OCI-LY1 (cell line): ENCODE measurements at regions not wholly inside any gene's neighbourhood (a gene's known extent, or its start where the extent isn't known, plus 50 kb on each side); places are given as distances from the start of the nearest gene placed in this dataset.

Experiments used
- H2AFZ ChIP-seq: fragments of 200-600 bp; sonication (generic), shearing (Covaris generic); 2 replicates; pipeline ENCODE4 v1.6.0; 2014; ENCODE audit warnings: antibody characterized with exemption, mild to moderate bottlenecking, low read length
- H3F3A ChIP-seq: fragments of 200-600 bp; sonication (generic), shearing (Covaris generic); 2 replicates; pipeline ENCODE4 v1.6.0; 2014; ENCODE audit warnings: mild to moderate bottlenecking, antibody characterized with exemption, low read length, moderate library complexity; ENCODE audit not compliant: insufficient read depth
- H3K27ac ChIP-seq: fragments of 200-600 bp; sonication (generic); 2 replicates; pipeline ENCODE4 v1.5.1; 2014; ENCODE audit warnings: low read length, mixed run types, mild to moderate bottlenecking, low read depth; ENCODE audit not compliant: poor library complexity, severe bottlenecking
- H3K27me3 ChIP-seq: fragments of 200-600 bp; sonication (generic); 2 replicates; pipeline ENCODE4 v1.6.0; 2014; ENCODE audit warnings: antibody characterized with exemption, mild to moderate bottlenecking, low read length, moderate library complexity; ENCODE audit not compliant: insufficient read depth
- H3K36me3 ChIP-seq: fragments of 200-600 bp; sonication (generic); 2 replicates; pipeline ENCODE4 v1.6.1; 2014; ENCODE audit warnings: mild to moderate bottlenecking, antibody characterized with exemption, low read length, moderate library complexity, mixed read lengths; ENCODE audit not compliant: insufficient read depth
- H3K4me1 ChIP-seq: fragments of 200-600 bp; sonication (generic); 2 replicates; pipeline ENCODE4 v1.5.1; 2014; ENCODE audit warnings: mild to moderate bottlenecking, low read length, moderate library complexity; ENCODE audit not compliant: insufficient read depth, severe bottlenecking
- H3K4me2 ChIP-seq: fragments of 200-600 bp; sonication (generic), shearing (Covaris generic); 2 replicates; pipeline ENCODE4 v1.6.1; 2014; ENCODE audit warnings: low read length
- H3K4me3 ChIP-seq: fragments of 200-600 bp; sonication (generic); 2 replicates; pipeline ENCODE4 v1.5.1; 2014; ENCODE audit warnings: low read length, low read depth, mild to moderate bottlenecking, mixed read lengths; ENCODE audit not compliant: poor library complexity, severe bottlenecking
- H3K79me2 ChIP-seq: fragments of 200-600 bp; shearing (Covaris generic); 2 replicates; pipeline ENCODE4 v1.6.1; 2016; ENCODE audit warnings: mixed run types, low read length, mixed read lengths; ENCODE audit not compliant: insufficient read depth
- H3K9ac ChIP-seq: fragments of 200-600 bp; sonication (generic), shearing (Covaris generic); 2 replicates; pipeline ENCODE4 v1.6.1; 2014; ENCODE audit warnings: mild to moderate bottlenecking, low read length, mixed read lengths
- H3K9me2 ChIP-seq: fragments of 200-600 bp; sonication (generic), shearing (Covaris generic); 2 replicates; pipeline ENCODE4 v1.6.1; 2014; ENCODE audit warnings: low read depth, mild to moderate bottlenecking, low read length, mixed read lengths
- H3K9me3 ChIP-seq: fragments of 200-600 bp; shearing (Covaris generic); 2 replicates; pipeline ENCODE4 v1.6.1; 2014; ENCODE audit warnings: low read length, mixed read lengths
- H4K20me1 ChIP-seq: fragments of 200-600 bp; sonication (generic), shearing (Covaris generic); 2 replicates; pipeline ENCODE4 v1.6.0; 2016; ENCODE audit warnings: mild to moderate bottlenecking, low read length; ENCODE audit not compliant: insufficient read depth
- EZH2 ChIP-seq: fragments of 200-600 bp; sonication (generic), shearing (Covaris generic); IDR thresholded peaks from 2 replicates; pipeline ENCODE4 v1.8.0; 2017; ENCODE audit warnings: borderline replicate concordance, mixed run types, mild to moderate bottlenecking, antibody characterized with exemption, low read length, moderate library complexity, mixed read lengths
- TF ChIP-seq, protein P1 (sequence below): fragments of 200-600 bp; sonication (generic), shearing (Covaris generic); IDR thresholded peaks from 2 replicates; pipeline ENCODE4 v1.5.1; 2017; ENCODE audit warnings: mild to moderate bottlenecking, antibody characterized with exemption, low read length, moderate library complexity, mixed read lengths

DNA sequence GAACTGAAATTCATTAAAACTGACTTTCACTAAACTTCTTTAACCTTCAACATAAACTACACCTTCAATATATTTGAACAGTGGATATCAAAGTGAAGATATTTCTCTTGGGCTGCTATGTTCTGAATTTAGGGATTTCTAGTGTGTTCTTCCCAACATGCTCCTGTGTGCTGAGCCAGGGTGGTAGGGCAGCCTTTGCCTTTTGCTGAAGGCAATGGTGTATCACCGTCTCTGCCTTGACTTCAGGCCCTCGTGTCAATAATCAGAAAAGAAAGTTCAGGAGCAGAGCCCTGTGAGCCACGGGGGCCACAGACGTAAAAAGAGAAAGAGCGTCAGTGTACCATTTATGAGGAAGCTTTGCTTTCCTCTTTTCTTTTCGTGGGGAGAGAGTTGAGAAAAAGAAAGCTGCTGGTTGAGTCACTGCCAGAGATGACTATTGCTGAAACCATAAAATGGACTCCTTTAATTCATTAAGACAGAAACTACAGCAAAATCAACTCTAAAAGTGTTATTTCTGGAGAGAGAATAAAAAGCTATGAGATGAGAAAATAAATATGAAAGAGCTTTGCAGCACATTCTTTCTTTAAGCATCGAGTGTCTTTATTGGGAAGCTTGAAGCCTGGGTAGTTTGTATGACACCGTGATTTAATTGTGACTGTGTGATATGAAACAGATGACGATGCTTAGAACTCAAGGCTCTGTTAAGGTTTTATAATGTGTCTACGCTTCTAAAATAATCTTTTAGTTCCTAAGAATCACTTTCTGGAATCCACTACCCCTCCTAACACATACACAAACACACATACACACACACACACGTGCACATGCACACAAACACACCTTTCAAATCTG lies 271.8 kb upstream of the MTNR1B start:
- H3K9me3 ChIP-seq = no peaks in the 10 kb centered on the region
- no peak overlapping the region for H3K4me2 ChIP-seq
- no peak for TF ChIP-seq EZH2
- TF ChIP-seq, protein P1, sequence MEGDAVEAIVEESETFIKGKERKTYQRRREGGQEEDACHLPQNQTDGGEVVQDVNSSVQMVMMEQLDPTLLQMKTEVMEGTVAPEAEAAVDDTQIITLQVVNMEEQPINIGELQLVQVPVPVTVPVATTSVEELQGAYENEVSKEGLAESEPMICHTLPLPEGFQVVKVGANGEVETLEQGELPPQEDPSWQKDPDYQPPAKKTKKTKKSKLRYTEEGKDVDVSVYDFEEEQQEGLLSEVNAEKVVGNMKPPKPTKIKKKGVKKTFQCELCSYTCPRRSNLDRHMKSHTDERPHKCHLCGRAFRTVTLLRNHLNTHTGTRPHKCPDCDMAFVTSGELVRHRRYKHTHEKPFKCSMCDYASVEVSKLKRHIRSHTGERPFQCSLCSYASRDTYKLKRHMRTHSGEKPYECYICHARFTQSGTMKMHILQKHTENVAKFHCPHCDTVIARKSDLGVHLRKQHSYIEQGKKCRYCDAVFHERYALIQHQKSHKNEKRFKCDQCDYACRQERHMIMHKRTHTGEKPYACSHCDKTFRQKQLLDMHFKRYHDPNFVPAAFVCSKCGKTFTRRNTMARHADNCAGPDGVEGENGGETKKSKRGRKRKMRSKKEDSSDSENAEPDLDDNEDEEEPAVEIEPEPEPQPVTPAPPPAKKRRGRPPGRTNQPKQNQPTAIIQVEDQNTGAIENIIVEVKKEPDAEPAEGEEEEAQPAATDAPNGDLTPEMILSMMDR = no peak
- H3K27ac ChIP-seq = no peak overlapping the region
- H3K27me3 ChIP-seq = no peaks in the 10 kb centered on the region
- H3K79me2 ChIP-seq = no peaks in the 10 kb centered on the region
- no peak overlapping the region for H3K4me3 ChIP-seq
- no peaks in the 10 kb centered on the region for H4K20me1 ChIP-seq
- H3K4me1 ChIP-seq = no peaks in the 10 kb centered on the region
- no peaks in the 10 kb centered on the region for H3K36me3 ChIP-seq
- H3F3A ChIP-seq = no peaks in the 10 kb centered on the region
- no peak overlapping the region for H3K9ac ChIP-seq
- H3K9me2 ChIP-seq = no peaks in the 10 kb centered on the region
- H2AFZ ChIP-seq = no peak overlapping the region

DNA sequence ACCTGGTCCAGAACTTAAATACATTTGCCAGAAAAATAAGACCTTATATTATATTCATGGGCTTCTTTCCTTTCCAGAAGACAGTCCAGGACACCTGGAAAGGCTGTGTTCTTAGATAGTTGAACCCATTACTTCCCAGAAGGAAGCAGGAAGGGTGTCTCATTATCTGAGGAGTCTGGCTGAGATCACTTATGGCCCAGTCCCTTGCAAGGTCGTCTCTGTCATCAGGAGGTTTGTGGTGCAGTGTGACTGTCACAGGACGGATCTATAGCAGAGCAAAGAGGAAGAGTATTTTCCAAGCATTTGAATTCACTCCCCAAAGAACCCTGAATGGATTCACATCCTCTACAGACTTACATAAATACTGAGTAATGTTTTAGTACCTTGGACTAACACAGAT lies 270.7 kb upstream of the MTNR1B start:
- Histone ChIP-seq H3K9me3 (no peaks in the 10 kb centered on the region), H3K4me3 (no peak overlapping the region), H3K79me2 (no peaks in the 10 kb centered on the region), H3K27me3 (no peaks in the 10 kb centered on the region), H3K4me1 (no peaks in the 10 kb centered on the region), H4K20me1 (no peaks in the 10 kb centered on the region), H3K36me3 (no peaks in the 10 kb centered on the region), H3K27ac (no peak overlapping the region), H3K4me2 (no peak overlapping the region), H2AFZ (no peak overlapping the region), H3F3A (no peaks in the 10 kb centered on the region), H3K9me2 (no peaks in the 10 kb centered on the region), H3K9ac (no peak overlapping the region)
- TF ChIP-seq, protein P1 = no peak
- no peak for TF ChIP-seq EZH2

- H3K9ac ChIP-seq = no peak overlapping the region
- H3K9me2 ChIP-seq = no peaks in the 10 kb centered on the region
- no peak for TF ChIP-seq EZH2
- TF ChIP-seq, protein P1 = no peak
- H3K27ac ChIP-seq = no peak overlapping the region
- H3K79me2 ChIP-seq = no peaks in the 10 kb centered on the region
- H3K4me1 ChIP-seq = no peaks in the 10 kb centered on the region
- no peaks in the 10 kb centered on the region for H3K9me3 ChIP-seq
- no peak overlapping the region for H2AFZ ChIP-seq
- H3K4me3 ChIP-seq = no peak overlapping the region
- H3K4me2 ChIP-seq = no peak overlapping the region
- no peaks in the 10 kb centered on the region for H3K36me3 ChIP-seq
- H3K27me3 ChIP-seq = no peaks in the 10 kb centered on the region
- H4K20me1 ChIP-seq = no peaks in the 10 kb centered on the region
- H3F3A ChIP-seq = no peaks in the 10 kb centered on the region
Measured at GRCh38 chr11:92702037-92702804, 267.2 kb upstream of the MTNR1B start.
